ENCODE measurements at regions not wholly inside any gene's neighbourhood (a gene's known extent, or its start where the extent isn't known, plus 50 kb on each side); places are given as distances from the start of the nearest gene placed in this dataset.

GRCh38 chr6:165146456-165146855 is 162.9 kb downstream of the C6orf118 start:
- no peak for TF ChIP-seq CEBPB (IDR thresholded peaks at IDR 0.05; ENCODE audit: low read depth, low read length)
- no peak for TF ChIP-seq CTCF (conservative IDR thresholded peaks at IDR 0.05; ENCODE audit: low read depth, low read length)
- TF ChIP-seq BHLHE40 (IDR thresholded peaks at IDR 0.05; ENCODE audit: low read depth, low read length), result no peak
- no peak for TF ChIP-seq MXI1 (IDR thresholded peaks at IDR 0.05; ENCODE audit: borderline replicate concordance, low read depth, low read length)
- TF ChIP-seq NFE2L2 (IDR thresholded peaks at IDR 0.05; ENCODE audit: low read depth, low read length), result no peak
- TF ChIP-seq CHD1 (IDR thresholded peaks at IDR 0.05; ENCODE audit: low read depth, low read length), result no peak
- TF ChIP-seq RFX5 (IDR thresholded peaks at IDR 0.05; ENCODE audit: low read depth, low read length), result no peak
- TF ChIP-seq FOS (IDR thresholded peaks at IDR 0.05; ENCODE audit: low read depth, low read length), result no peak

Measured in IMR-90 (cell line).